ENCODE measurements at regions not wholly inside any gene's neighbourhood (a gene's known extent, or its start where the extent isn't known, plus 50 kb on each side); places are given as distances from the start of the nearest gene placed in this dataset.

- in situ Hi-C loops (cut with MboI; ENCODE audit: low pct_unique_long_range_greater_than_20kb, low sequenced_read_pairs) = no loop called here
- DNase-seq = no peak
Observed at GRCh38 chrX:15988661-15989603, 134.3 kb upstream of the AP1S2 start.

GRCh38 chrX:15985937-15986336, 131.3 kb upstream of the AP1S2 start:
- no peak for DNase-seq
- in situ Hi-C loops (cut with MboI; ENCODE audit: low pct_unique_long_range_greater_than_20kb, low sequenced_read_pairs) = no loop called here

GRCh38 chrX:15983034-15983433, 128.4 kb upstream of the AP1S2 start:
- DNase-seq = no peak
- in situ Hi-C loops (cut with MboI; ENCODE audit: low pct_unique_long_range_greater_than_20kb, low sequenced_read_pairs) = no loop called here

GRCh38 chrX:15977644-15978043, 123.0 kb upstream of the AP1S2 start:
- in situ Hi-C loops (cut with MboI; ENCODE audit: low pct_unique_long_range_greater_than_20kb, low sequenced_read_pairs) = no loop called here
- peak; percentile 64 for DNase-seq

- in situ Hi-C loops (cut with MboI; ENCODE audit: low pct_unique_long_range_greater_than_20kb, low sequenced_read_pairs) = no loop called here
- peak; percentile 36 for DNase-seq
Observed at GRCh38 chrX:15976396-15976795, 121.8 kb upstream of the AP1S2 start.

GRCh38 chrX:15973946-15974345, 119.3 kb upstream of the AP1S2 start:
- in situ Hi-C loops (cut with MboI; ENCODE audit: low pct_unique_long_range_greater_than_20kb, low sequenced_read_pairs) = no loop called here
- no peak for DNase-seq

GRCh38 chrX:15973299-15973698, 118.7 kb upstream of the AP1S2 start:
- peak; percentile 75 for DNase-seq
- in situ Hi-C loops (cut with MboI; ENCODE audit: low pct_unique_long_range_greater_than_20kb, low sequenced_read_pairs) = no loop called here

- in situ Hi-C loops (cut with MboI; ENCODE audit: low pct_unique_long_range_greater_than_20kb, low sequenced_read_pairs) = no loop called here
Observed at GRCh38 chrX:15971696-15972095, 117.1 kb upstream of the AP1S2 start.

GRCh38 chrX:15963858-15964257, 109.2 kb upstream of the AP1S2 start:
- no peak for DNase-seq
- in situ Hi-C loops (cut with MboI; ENCODE audit: low pct_unique_long_range_greater_than_20kb, low sequenced_read_pairs) = no loop called here

More at GRCh38 chrX:15971696-15972095, 117.1 kb upstream of the AP1S2 start:
- DNase-seq = no peak

- in situ Hi-C loops (cut with MboI; ENCODE audit: low pct_unique_long_range_greater_than_20kb, low sequenced_read_pairs) = no loop called here
- no peak for DNase-seq
Observed at GRCh38 chrX:15960237-15960636, 105.6 kb upstream of the AP1S2 start.

- no peak for DNase-seq
- in situ Hi-C loops (cut with MboI; ENCODE audit: low pct_unique_long_range_greater_than_20kb, low sequenced_read_pairs) = no loop called here
Observed at GRCh38 chrX:15956681-15957080, 102.1 kb upstream of the AP1S2 start.

- in situ Hi-C loops (cut with MboI; ENCODE audit: low pct_unique_long_range_greater_than_20kb, low sequenced_read_pairs) = no loop called here
- DNase-seq = no peak
Observed at GRCh38 chrX:15953801-15954200, 99.2 kb upstream of the AP1S2 start.

GRCh38 chrX:15952212-15952611, 97.6 kb upstream of the AP1S2 start:
- in situ Hi-C loops (cut with MboI; ENCODE audit: low pct_unique_long_range_greater_than_20kb, low sequenced_read_pairs) = no loop called here

GRCh38 chrX:15948318-15948660, 93.7 kb upstream of the AP1S2 start:
- in situ Hi-C loops (cut with MboI; ENCODE audit: low pct_unique_long_range_greater_than_20kb, low sequenced_read_pairs) = no loop called here
- DNase-seq = no peak

More at GRCh38 chrX:15952212-15952611, 97.6 kb upstream of the AP1S2 start:
- DNase-seq = no peak

- in situ Hi-C loops (cut with MboI; ENCODE audit: low pct_unique_long_range_greater_than_20kb, low sequenced_read_pairs) = no loop called here
Observed at GRCh38 chrX:15947648-15948317, 93.2 kb upstream of the AP1S2 start.

GRCh38 chrX:15946783-15947580, 92.4 kb upstream of the AP1S2 start:
- in situ Hi-C loops (cut with MboI; ENCODE audit: low pct_unique_long_range_greater_than_20kb, low sequenced_read_pairs) = no loop called here
- no peak for DNase-seq

More at GRCh38 chrX:15947648-15948317, 93.2 kb upstream of the AP1S2 start:
- DNase-seq = no peak

- DNase-seq = no peak
- in situ Hi-C loops (cut with MboI; ENCODE audit: low pct_unique_long_range_greater_than_20kb, low sequenced_read_pairs) = no loop called here
Observed at GRCh38 chrX:15943391-15943790, 88.8 kb upstream of the AP1S2 start.

GRCh38 chrX:15942307-15942706, 87.7 kb upstream of the AP1S2 start:
- in situ Hi-C loops (cut with MboI; ENCODE audit: low pct_unique_long_range_greater_than_20kb, low sequenced_read_pairs) = no loop called here
- no peak for DNase-seq

GRCh38 chrX:15939737-15940136, 85.1 kb upstream of the AP1S2 start:
- in situ Hi-C loops (cut with MboI; ENCODE audit: low pct_unique_long_range_greater_than_20kb, low sequenced_read_pairs) = no loop called here
- no peak for DNase-seq

GRCh38 chrX:15938072-15938471, 83.5 kb upstream of the AP1S2 start:
- no peak for DNase-seq
- in situ Hi-C loops (cut with MboI; ENCODE audit: low pct_unique_long_range_greater_than_20kb, low sequenced_read_pairs) = no loop called here

Measured in KBM-7 (cell line).